BJ (cell line): ENCODE measurements at regions not wholly inside any gene's neighbourhood (a gene's known extent, or its start where the extent isn't known, plus 50 kb on each side); places are given as distances from the start of the nearest gene placed in this dataset.

Experiments used
- CTCF ChIA-PET: fragments of 350-600 bp; formaldehyde crosslinking; extraction: SDS; loops from one replicate; lab custom pipeline; 2021; ENCODE audit warnings: antibody characterized with exemption, inconsistent platforms; lab: Yijun Ruan, JAX
- POLR2A ChIA-PET: fragments of 300-600 bp; sonication (Branson Sonifier 250); formaldehyde crosslinking; extraction: SDS; loops from one replicate; lab custom pipeline; 2021; ENCODE audit warnings: antibody characterized with exemption; lab: Charles Lee
- DNase-seq: peaks from one replicate; pipeline ENCODE4 v3.0.0-alpha.2; 2011; ENCODE audit warnings: low read depth
- H3K27me3 ChIP-seq: 2 replicates; pipeline ENCODE4 v1.6.0; 2011; ENCODE audit warnings: low read length; ENCODE audit not compliant: control insufficient read depth, insufficient read depth
- H3K36me3 ChIP-seq: 2 replicates; pipeline ENCODE4 v1.5.1; 2011; ENCODE audit warnings: low read length; ENCODE audit not compliant: control insufficient read depth, insufficient read depth
- H3K4me3 ChIP-seq: 2 replicates; pipeline ENCODE4 v1.5.1; 2011; ENCODE audit warnings: low read depth, mild to moderate bottlenecking, control low read depth, low read length
- TF ChIP-seq, protein P1 (sequence below): IDR thresholded peaks from 2 replicates; pipeline ENCODE4 v1.5.1; 2011; ENCODE audit warnings: low read depth, mild to moderate bottlenecking, control low read depth, inconsistent platforms, low read length, moderate library complexity; ENCODE audit not compliant: insufficient read depth

DNA sequence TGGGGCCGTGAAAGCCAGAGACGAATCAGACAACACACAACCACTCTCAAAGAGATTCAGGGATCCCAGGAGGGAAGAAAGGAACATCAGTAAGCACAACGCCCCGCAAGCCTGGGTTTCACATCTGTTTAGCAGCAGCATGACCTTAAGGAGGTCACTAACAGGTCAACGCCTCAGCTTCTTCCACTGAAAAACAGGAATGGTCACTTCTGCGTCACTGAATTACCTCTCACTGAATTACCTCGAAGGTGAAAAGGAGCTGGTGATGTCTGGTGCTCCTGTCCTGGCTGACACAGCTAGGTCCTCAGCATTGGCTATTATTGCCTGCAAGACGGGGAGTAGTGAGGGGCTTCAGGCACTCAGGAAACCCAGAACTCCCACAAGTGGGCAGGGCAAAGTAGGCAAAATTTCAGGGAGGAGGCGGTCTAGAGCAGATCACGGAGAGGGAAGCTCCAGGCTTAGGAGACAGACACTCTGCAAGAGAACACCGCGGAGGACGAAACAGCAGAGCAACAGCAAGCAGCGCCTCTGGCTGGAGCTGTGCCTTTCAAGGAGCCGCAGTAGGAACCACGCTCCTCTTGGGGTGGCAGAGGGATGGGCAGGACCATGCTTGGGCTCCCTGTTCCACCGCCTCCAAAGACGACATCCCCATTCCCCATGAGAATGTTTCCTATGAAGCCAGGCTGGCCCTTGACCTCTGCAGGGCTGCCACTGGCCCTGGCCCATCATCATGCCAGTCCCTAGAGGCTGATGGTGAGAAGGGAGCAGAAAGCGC lies 108.4 kb downstream of the SINHCAF start:
- TF ChIP-seq, protein P1, sequence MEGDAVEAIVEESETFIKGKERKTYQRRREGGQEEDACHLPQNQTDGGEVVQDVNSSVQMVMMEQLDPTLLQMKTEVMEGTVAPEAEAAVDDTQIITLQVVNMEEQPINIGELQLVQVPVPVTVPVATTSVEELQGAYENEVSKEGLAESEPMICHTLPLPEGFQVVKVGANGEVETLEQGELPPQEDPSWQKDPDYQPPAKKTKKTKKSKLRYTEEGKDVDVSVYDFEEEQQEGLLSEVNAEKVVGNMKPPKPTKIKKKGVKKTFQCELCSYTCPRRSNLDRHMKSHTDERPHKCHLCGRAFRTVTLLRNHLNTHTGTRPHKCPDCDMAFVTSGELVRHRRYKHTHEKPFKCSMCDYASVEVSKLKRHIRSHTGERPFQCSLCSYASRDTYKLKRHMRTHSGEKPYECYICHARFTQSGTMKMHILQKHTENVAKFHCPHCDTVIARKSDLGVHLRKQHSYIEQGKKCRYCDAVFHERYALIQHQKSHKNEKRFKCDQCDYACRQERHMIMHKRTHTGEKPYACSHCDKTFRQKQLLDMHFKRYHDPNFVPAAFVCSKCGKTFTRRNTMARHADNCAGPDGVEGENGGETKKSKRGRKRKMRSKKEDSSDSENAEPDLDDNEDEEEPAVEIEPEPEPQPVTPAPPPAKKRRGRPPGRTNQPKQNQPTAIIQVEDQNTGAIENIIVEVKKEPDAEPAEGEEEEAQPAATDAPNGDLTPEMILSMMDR: no peak
- Histone ChIP-seq H3K36me3 (no peaks in the 10 kb centered on the region), H3K27me3 (peaks cover 7% of the 10 kb centered on the region), H3K4me3 (no peak overlapping the region)
- no peak for DNase-seq
- ChIA-PET POLR2A (no interaction called here), CTCF (interaction anchor here (0.6 kb wide), 1 partner anchor 10 kb away, joined by 3 read pairs; no protein-coding TSS in a partner anchor)

DNA sequence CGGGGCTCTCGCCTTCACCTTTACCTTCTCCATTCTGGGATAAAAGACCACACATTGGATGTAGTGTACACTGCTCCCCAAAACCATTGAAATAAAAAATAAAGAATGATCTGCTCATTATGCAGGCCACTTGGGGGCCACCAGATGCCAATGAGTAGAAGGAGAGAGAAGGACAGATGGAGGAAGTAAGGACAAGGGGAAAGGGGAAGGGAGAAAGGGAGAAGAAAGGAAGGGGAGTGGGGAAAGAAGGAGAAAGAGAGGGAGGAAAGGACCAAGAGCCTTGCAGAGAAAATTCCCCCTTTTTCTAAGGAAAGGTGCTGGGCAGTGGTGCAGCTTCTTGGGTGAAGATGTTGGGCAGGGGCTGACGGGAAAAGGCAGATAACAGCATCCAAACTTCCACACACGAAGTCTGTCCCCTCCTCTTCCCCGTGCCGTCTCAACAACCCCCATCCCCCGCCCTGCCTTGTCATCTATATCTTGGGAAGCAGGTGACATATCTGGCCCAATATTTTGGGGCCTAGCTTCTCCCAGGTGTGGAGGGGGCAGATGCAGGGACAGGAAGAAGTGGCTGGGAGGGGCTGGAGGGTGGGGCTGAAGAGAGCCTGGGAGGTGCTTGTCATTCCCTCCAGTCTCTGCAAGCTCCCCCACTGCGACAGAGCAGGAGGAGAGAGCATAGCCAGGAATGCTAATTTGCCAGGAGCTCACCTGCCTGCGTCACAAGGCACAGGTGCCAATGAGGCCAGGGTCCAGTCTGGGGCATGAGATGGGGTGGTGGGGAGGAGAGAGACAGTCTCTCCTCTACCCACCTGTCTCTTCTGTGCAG lies 107.5 kb downstream of the SINHCAF start:
- TF ChIP-seq, protein P1: no peak
- Histone ChIP-seq H3K27me3 (peaks cover 7% of the 10 kb centered on the region), H3K36me3 (no peaks in the 10 kb centered on the region), H3K4me3 (no peak overlapping the region)
- no peak for DNase-seq
- POLR2A ChIA-PET: no interaction called here
- CTCF ChIA-PET: no interaction called here

DNA sequence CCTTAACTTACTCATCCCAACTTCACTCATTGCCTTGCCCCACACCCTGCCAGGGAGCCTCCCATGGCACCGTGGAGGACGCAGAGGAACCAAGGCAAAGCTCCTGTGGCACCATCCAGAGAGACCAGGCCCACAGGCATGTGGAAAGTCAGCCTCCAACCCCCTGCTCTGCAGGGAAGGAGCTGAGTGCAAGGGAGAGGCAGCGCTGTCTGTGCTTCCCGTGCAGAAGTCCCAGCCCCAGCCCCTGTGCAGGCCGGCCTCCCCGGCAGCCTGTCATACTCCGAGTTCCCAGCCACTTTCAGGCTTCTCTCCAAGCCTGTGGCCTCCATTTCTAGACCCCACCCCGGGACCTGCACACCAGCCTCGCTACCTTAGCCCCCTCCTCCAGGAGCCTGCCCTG lies 106.4 kb downstream of the SINHCAF start:
- ChIA-PET CTCF (no interaction called here), POLR2A (no interaction called here)
- TF ChIP-seq, protein P1: no peak
- Histone ChIP-seq H3K27me3 (peaks cover 7% of the 10 kb centered on the region), H3K36me3 (no peaks in the 10 kb centered on the region), H3K4me3 (no peak overlapping the region)
- no peak for DNase-seq

DNA sequence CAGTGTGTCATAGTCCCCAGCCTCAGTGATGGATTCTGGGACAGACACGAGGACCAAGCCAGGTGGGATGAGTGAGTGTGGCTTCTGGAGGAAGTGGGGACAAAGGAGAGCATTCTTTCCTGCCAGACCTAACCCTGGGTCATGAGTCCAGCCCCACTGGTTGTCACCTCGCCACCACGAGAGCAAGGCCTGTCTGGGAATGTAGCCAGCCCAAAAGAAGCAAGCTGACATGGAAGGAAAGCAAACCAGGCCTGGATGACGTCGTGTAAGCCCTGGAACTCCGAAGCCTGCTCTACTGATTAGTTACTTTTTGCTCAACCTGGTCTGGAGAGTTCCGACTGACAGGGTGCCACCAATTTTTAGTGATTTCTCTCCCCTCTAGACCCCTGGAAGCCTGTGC lies 105.9 kb downstream of the SINHCAF start:
- Histone ChIP-seq H3K27me3 (peaks cover 7% of the 10 kb centered on the region), H3K36me3 (no peaks in the 10 kb centered on the region), H3K4me3 (no peak overlapping the region)
- TF ChIP-seq, protein P1: no peak
- CTCF ChIA-PET: interaction anchor here (1.6 kb wide), 1 partner anchor 18 kb away, joined by 5 read pairs; no protein-coding TSS in a partner anchor
- no peak for DNase-seq
- POLR2A ChIA-PET: no interaction called here
